ENCODE measurements at regions not wholly inside any gene's neighbourhood (a gene's known extent, or its start where the extent isn't known, plus 50 kb on each side); places are given as distances from the start of the nearest gene placed in this dataset.

DNA sequence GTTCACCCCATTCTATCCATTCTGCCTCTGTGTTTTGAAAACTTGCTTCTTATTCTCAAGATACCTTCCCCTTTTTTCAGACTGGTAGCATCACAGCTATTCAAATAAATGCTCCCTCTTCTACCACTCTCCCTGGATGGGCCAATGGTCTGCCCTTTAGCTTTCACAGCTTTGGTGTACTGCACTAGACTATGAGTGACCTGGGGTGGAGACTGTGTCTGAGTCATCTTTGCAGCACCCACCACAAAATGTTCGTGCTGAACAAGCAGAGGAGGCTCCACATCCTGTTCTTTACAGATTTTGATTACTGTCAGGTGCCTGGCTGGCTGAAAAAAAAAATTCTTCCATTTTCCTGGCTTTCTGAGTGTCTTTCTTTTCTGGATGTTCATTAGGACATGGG, 1104.1 kb upstream of the TMEM132C start:
- TF ChIP-seq, protein P1, sequence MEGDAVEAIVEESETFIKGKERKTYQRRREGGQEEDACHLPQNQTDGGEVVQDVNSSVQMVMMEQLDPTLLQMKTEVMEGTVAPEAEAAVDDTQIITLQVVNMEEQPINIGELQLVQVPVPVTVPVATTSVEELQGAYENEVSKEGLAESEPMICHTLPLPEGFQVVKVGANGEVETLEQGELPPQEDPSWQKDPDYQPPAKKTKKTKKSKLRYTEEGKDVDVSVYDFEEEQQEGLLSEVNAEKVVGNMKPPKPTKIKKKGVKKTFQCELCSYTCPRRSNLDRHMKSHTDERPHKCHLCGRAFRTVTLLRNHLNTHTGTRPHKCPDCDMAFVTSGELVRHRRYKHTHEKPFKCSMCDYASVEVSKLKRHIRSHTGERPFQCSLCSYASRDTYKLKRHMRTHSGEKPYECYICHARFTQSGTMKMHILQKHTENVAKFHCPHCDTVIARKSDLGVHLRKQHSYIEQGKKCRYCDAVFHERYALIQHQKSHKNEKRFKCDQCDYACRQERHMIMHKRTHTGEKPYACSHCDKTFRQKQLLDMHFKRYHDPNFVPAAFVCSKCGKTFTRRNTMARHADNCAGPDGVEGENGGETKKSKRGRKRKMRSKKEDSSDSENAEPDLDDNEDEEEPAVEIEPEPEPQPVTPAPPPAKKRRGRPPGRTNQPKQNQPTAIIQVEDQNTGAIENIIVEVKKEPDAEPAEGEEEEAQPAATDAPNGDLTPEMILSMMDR (conservative IDR thresholded peaks at IDR 0.05; ENCODE audit: low read depth, low read length), result no peak
- no peak for TF ChIP-seq EZH2 (IDR thresholded peaks at IDR 0.05; ENCODE audit: low read length, unreplicated experiment)

Data from PC-3 (cell line).